Stimulated activated CD8-positive, alpha-beta memory T cell treated with anti-CD3 and anti-CD28 coated beads, Interleukin-12 subunit alpha, Interleukin-12 subunit beta, amount 100 ng/mL, for 24 hours (primary cell): ENCODE measurements at regions not wholly inside any gene's neighbourhood (a gene's known extent, or its start where the extent isn't known, plus 50 kb on each side); places are given as distances from the start of the nearest gene placed in this dataset.

Experiments
- DNase-seq: peaks from one replicate; pipeline ENCODE4 v3.0.0-alpha.2; 2020; ENCODE audit errors: extremely low read depth

- DNase-seq: no peak
These were observed 286.8 kb downstream of the ARL6IP6 start for GRCh38 chr2:153005071-153005730.

GRCh38 chr2:153004627-153005026 is 286.2 kb downstream of the ARL6IP6 start:
- DNase-seq: no peak

GRCh38 chr2:152974146-152974545 is 255.7 kb downstream of the ARL6IP6 start:
- DNase-seq: no peak

DNA sequence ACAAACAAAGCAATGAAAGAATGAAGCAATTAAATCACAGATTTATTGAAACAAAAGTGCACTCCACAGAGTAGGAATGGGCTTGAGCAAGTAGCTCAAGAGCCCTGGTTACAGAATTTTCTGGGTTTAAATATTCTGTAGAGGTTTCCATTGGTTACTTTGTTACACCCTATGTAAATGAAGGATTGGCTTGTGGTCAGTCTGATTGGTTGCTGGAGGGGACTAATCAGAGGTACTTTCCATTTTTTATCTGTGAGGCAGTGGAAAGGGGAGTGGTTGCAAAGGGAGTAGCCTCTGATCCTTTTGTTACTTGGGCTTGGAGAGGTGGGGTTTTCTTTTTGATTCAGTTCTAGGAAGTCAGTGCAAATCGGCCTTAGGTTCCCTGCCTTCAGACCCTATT is 253.3 kb downstream of the ARL6IP6 start:
- no peak for DNase-seq

DNA sequence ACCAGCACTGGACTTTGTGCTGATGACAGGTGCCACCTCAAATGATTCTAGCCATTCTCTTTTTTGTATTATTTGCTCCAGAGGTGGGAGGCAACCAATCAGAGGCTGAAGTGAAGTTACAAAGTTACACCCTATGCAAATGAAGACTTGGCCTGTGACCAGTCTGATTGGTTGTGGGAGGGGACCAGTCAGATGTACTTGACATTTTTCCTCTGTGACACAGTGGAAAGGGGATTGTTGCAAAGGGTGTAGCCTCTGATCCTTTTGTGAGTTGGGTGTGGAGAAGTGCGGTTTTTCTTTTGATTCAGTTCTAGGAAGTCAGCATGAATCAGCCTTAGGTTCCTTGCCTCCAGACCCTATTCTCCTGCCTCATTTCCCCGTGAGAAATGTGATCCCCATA is 244.0 kb downstream of the ARL6IP6 start:
- DNase-seq: no peak

- no peak for DNase-seq
These were observed 242.9 kb downstream of the ARL6IP6 start for GRCh38 chr2:152961351-152961750.

GRCh38 chr2:152950126-152950525 is 231.7 kb downstream of the ARL6IP6 start:
- DNase-seq: no peak

- DNase-seq: no peak
These were observed 225.7 kb downstream of the ARL6IP6 start for GRCh38 chr2:152944099-152944498.

DNA sequence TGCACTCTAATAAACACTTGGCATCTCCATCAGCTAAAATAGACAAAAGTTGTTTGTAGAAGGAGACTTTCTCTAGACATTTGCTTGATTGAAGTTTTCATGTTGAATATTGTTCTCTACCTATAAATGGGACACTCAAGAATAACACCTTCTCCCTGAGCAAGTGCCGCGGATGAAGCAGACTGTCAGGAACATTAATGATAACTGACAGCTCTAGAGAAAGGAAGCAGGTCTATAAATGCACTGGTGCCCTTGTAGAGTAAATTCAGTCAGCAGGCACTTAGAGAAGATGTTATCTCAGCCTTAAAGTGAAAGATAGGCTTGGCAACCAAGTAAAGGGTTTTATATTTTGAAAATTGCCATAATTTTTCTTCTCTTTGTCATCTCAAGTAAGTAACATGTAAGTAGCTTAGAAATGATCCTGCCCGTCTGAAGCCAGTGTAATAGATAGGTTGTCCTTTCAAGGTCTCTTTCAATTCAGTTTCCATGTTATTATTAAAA is 224.6 kb downstream of the ARL6IP6 start:
- DNase-seq: no peak

DNA sequence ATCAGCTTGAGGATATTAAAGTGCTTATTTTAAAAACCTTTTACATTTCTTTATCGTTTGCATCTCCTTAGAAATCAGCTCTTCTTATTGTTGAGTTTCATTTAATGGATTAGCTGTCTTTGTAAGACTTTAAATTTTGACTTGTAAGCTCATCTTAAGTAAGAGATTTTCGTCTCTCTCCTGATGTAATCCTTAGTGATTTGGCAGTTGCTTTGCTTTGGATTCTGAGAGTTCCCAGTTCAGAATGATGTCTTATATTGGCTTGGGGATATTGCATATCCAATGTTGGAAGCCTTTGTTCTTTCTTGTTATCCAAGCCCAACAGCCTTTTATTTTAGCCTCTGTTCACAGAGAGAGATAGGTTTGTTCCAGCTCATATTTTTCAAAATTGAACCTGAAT is 212.1 kb downstream of the ARL6IP6 start:
- no peak for DNase-seq

DNA sequence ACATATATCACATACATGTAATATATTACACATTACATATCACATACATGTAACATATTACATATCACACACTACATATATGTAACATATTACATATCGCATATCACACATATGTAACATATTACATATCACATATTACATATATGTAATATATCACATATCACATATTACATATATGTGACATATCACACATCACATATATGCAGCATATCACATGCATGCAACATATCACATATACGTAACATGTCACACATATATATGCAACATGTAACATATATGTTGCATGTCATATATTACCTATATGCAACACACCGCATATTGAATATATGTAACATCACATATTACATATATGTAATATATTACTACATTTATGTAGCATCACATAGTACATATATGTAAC is 211.2 kb downstream of the ARL6IP6 start:
- no peak for DNase-seq

DNA sequence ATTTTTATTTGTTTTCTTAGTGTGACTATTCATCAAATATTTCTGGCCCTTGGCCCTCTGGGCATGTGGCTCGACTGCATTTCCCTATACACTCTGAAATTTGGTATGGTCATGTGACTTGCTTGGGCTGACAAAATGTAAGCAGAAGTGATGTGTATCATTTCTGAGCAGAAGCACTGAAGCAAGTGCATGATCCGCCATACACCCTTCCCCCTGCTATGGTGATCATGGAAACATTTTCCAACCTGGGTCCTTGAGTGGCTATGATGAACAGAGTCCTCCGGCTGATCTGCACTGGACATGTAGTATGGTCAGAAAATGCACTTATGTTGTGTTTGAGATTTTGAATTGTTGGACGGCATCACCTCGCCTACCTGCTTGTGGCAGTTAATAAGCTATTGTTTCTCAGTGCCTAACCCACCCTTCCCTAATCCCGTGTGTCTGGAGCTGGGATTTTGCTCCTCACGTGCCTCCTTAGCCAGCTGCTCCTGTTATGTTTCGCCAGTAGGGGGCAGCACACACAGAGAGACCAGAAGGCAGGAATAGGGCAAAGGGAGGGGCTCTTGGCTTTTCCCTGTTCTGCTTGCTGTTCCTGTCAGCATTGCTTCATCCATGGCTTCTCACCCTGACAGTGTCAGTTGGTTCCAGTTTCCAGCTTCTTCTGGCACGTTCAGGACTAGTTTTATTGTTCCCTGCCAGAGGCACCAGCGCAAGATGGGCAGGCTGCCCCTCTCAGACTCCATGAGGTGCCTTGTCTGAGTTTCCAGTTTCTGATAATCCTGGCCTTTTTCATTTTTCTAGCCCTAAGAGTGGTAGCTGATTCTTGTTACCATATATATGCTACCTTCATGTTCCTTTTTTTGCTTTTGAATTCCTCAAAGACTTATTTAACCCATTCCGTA is 207.4 kb downstream of the ARL6IP6 start:
- DNase-seq: peak; percentile 3

DNA sequence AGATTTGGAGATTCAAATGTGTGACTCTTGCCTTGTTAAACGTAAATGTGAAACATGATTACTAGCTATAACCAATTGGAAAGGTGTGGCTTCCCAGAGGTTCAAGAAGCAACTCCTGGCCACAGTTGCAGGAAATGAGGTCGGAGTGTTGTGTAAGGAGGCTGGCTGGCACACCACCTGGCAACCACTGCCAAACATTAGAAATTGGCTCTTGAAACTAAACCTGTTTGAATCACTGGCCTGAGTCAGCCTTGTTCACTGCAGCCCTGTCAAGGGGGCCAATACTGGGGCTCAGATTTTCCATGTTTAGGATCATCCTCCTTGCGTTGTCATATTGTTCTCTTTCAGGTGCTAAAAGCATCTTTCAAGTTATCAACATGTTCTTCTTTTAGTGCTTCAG is 206.3 kb downstream of the ARL6IP6 start:
- DNase-seq: no peak

- DNase-seq: no peak
These were observed 205.8 kb downstream of the ARL6IP6 start for GRCh38 chr2:152924219-152924618.

GRCh38 chr2:152920846-152921245 is 202.4 kb downstream of the ARL6IP6 start:
- DNase-seq: no peak

- DNase-seq: no peak
These were observed 192.6 kb downstream of the ARL6IP6 start for GRCh38 chr2:152910970-152911369.

DNA sequence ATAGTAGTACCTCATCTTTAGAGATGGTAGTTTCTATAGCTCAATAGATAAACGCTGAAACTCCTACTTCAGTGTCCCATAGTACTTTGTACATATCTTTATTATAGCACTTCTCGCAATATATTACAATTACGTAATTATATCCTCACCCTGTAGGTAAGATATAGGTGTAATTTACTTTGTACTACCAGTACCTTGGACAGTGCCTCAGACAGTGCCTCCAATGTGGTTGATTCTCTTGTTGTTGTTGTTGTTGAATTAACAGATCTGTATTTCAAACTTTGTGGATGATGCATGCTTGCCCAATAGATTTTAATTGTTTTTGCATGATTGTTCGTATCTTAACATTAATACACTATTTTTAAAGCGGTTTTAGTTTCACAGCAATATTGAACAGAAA is 188.6 kb downstream of the ARL6IP6 start:
- DNase-seq: no peak

DNA sequence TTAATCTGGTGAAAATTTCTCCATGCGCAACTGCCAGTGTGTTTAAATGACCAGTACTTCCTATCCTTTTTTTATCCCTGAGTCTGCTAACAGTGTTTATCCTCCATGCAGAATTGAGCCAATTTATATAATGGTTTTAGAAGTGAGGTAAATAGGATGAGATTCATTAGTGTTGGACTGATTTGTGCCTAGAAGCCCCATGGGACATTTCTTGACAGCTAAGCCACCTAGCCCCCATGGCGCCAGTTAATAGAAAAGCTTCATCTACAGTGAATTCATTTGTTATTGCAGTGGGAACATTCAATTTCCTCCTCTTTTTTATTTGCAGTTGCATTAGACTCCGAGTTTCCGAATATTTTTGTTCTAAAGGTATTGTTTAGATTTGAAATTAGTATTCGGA is 175.6 kb downstream of the ARL6IP6 start:
- DNase-seq: no peak

DNA sequence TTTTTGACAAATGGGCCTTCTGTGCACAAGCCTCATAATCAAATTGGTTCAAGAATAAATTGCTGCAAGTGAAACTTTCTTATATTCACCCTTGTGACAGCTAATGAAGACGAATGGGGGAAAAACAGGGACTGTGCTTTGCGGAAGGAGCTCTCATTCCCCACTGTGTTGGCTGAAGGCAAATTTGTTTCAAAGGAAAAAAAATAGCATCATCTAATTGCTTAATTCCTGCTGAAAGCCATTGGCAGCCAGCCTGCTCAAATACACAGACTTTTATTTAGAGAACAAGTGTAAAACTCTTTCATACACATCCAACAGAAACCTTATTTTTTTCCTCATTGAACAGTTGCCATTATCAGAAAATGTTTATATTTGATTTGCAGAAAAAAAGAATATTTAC is 172.3 kb downstream of the ARL6IP6 start:
- no peak for DNase-seq

DNA sequence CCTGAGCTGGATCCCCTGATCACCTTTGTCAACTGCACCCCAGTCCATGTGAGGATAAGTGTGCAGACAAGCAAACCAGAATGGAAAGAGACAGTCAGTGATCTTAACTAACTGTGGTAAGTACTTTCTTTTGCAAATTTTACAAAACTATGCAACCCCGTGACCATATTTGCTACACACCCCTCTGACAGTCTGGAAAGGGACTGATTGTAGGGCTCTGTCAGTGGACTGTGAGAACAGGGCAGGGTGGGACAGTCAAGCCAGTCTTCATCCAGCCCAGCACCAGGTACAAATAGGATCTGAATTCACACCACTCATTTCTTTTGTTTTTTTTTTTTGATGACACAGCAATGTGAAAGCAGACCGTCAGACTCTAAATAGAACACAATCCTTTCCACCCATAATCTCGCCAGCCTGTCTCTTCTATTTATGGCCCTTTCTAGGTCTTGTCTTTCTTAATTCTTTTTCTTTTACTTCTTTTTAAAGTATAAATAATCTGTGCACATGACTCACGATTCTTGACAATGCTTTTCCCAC is 165.6 kb downstream of the ARL6IP6 start:
- DNase-seq: no peak

DNA sequence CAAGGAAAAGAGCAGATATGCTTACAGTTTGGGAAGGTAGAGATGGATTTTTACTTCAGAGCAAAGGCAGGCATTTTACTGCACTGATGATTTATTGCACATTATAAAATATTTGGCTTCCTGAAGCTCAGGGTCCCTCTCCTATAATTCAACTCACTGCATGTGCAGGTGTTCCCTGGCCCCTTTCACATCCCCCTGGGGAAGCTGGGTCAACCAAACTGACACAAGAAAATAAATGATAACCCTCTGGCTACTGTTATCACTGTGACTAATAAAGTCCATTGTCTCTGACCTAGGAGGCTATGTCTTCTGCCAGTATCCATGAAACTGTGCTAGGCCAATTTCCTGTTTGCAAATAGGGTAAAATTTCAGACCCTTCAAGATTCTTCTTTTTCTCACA is 163.1 kb downstream of the ARL6IP6 start:
- no peak for DNase-seq

- no peak for DNase-seq
These were observed 160.9 kb downstream of the ARL6IP6 start for GRCh38 chr2:152879275-152879674.
